ENCODE measurements at regions not wholly inside any gene's neighbourhood (a gene's known extent, or its start where the extent isn't known, plus 50 kb on each side); places are given as distances from the start of the nearest gene placed in this dataset.

- TF ChIP-seq CTCF (IDR thresholded peaks at IDR 0.05; ENCODE audit: low read depth, low read length): no peak
- H3K4me3 ChIP-seq (ENCODE audit: low read depth, low read length): no peak overlapping the region
Measured at GRCh38 chr5:32960340-32961058, 249.4 kb downstream of the NPR3 start.

- no peak for TF ChIP-seq CTCF (IDR thresholded peaks at IDR 0.05; ENCODE audit: low read depth, low read length)
- H3K4me3 ChIP-seq (ENCODE audit: low read depth, low read length): no peak overlapping the region
Measured at GRCh38 chr5:32961059-32961415, 249.9 kb downstream of the NPR3 start.

GRCh38 chr5:32964261-32964660 is 253.1 kb downstream of the NPR3 start:
- H3K4me3 ChIP-seq (ENCODE audit: low read depth, low read length): no peak overlapping the region
- TF ChIP-seq CTCF (IDR thresholded peaks at IDR 0.05; ENCODE audit: low read depth, low read length): no peak

- H3K4me3 ChIP-seq (ENCODE audit: low read depth, low read length): no peak overlapping the region
- TF ChIP-seq CTCF (IDR thresholded peaks at IDR 0.05; ENCODE audit: low read depth, low read length): no peak
Measured at GRCh38 chr5:32973646-32974045, 262.5 kb downstream of the NPR3 start.

GRCh38 chr5:32975656-32976375 is 264.7 kb downstream of the NPR3 start:
- H3K4me3 ChIP-seq (ENCODE audit: low read depth, low read length): no peak overlapping the region
- no peak for TF ChIP-seq CTCF (IDR thresholded peaks at IDR 0.05; ENCODE audit: low read depth, low read length)

- no peak for TF ChIP-seq CTCF (IDR thresholded peaks at IDR 0.05; ENCODE audit: low read depth, low read length)
- no peak overlapping the region for H3K4me3 ChIP-seq (ENCODE audit: low read depth, low read length)
Measured at GRCh38 chr5:32981061-32981460, 269.9 kb downstream of the NPR3 start.

- no peak for TF ChIP-seq CTCF (IDR thresholded peaks at IDR 0.05; ENCODE audit: low read depth, low read length)
Measured at GRCh38 chr5:32984851-32985610, 273.9 kb downstream of the NPR3 start.

More at GRCh38 chr5:32984851-32985610, 273.9 kb downstream of the NPR3 start:
- H3K4me3 ChIP-seq (ENCODE audit: low read depth, low read length): no peak overlapping the region
